ENCODE measurements at regions not wholly inside any gene's neighbourhood (a gene's known extent, or its start where the extent isn't known, plus 50 kb on each side); places are given as distances from the start of the nearest gene placed in this dataset.

DNA sequence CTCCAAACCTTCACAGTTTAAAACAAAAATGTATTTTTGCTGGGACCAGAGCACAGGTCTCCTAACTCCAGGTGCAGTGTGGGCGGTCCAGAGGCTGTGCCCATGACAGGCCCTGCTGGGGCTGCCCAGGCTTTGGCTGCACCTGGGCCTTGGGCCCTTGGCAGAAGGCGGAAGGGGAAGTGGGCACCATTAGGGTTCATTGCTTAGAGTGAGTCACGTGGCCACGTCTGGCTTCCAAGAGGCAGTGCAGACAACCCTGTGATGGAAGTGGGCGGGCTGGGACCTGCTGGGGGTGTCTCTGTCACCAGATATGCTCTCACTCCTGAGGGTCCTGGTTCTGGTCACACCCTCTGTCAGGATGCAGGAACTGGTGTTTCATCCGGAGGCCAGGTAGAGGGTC, 302.2 kb downstream of the QKI start:
- Histone ChIP-seq H2AFZ (no peak overlapping the region), H4K20me1 (ENCODE audit: insufficient read depth, poor library complexity, severe bottlenecking) (no peaks in the 10 kb centered on the region), H3K27ac (no peak overlapping the region), H3K36me3 (replicated peaks; ENCODE audit: insufficient read depth, low read depth) (no peaks in the 10 kb centered on the region), H3K4me2 (no peak overlapping the region), H3K27me3 (no peaks in the 10 kb centered on the region), H3K4me1 (ENCODE audit: insufficient read depth) (no peaks in the 10 kb centered on the region), H3K9me3 (ENCODE audit: low read depth) (no peaks in the 10 kb centered on the region), H3K9me2 (replicated peaks; ENCODE audit: insufficient read depth) (no peaks in the 10 kb centered on the region), H3K4me3 (no peak overlapping the region), H3K79me2 (no peaks in the 10 kb centered on the region)
- 89% methylated on average over 6 of the region's 6 CpGs for WGBS (ENCODE audit: low lambda C conversion rate, missing lambda C conversion rate)
- TF ChIP-seq, protein P1, sequence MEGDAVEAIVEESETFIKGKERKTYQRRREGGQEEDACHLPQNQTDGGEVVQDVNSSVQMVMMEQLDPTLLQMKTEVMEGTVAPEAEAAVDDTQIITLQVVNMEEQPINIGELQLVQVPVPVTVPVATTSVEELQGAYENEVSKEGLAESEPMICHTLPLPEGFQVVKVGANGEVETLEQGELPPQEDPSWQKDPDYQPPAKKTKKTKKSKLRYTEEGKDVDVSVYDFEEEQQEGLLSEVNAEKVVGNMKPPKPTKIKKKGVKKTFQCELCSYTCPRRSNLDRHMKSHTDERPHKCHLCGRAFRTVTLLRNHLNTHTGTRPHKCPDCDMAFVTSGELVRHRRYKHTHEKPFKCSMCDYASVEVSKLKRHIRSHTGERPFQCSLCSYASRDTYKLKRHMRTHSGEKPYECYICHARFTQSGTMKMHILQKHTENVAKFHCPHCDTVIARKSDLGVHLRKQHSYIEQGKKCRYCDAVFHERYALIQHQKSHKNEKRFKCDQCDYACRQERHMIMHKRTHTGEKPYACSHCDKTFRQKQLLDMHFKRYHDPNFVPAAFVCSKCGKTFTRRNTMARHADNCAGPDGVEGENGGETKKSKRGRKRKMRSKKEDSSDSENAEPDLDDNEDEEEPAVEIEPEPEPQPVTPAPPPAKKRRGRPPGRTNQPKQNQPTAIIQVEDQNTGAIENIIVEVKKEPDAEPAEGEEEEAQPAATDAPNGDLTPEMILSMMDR (IDR thresholded peaks at IDR 0.05; ENCODE audit: poor library complexity), result no peak
- no peak for TF ChIP-seq EZH2 (IDR thresholded peaks at IDR 0.05; ENCODE audit: borderline replicate concordance)
- no peak for TF ChIP-seq EZH2phosphoT487 (IDR thresholded peaks at IDR 0.05; ENCODE audit: low read depth, severe bottlenecking, unreplicated experiment)
- DNase-seq (ENCODE audit: low spot score), result no peak

DNA sequence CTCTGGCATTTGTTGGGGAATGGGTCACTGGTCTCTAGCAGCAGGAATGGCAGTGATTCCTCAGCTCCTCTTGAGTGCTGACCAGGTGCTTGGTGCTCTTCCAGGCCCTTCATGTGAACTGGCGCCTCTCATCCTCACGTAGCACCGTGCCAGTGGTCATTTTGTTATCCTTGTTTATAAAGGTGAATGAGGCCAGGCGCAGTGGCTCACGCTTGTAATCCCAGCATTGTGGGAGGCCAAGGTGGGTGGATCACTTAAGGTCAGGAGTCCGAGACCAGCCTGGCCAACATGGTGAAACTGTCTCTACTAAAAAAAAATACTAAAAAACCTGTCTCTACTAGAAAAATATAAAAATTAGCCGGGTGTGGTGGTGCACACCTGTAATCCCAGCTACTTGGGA, 301.3 kb downstream of the QKI start:
- H3K4me1 ChIP-seq (ENCODE audit: insufficient read depth), result no peaks in the 10 kb centered on the region

DNA sequence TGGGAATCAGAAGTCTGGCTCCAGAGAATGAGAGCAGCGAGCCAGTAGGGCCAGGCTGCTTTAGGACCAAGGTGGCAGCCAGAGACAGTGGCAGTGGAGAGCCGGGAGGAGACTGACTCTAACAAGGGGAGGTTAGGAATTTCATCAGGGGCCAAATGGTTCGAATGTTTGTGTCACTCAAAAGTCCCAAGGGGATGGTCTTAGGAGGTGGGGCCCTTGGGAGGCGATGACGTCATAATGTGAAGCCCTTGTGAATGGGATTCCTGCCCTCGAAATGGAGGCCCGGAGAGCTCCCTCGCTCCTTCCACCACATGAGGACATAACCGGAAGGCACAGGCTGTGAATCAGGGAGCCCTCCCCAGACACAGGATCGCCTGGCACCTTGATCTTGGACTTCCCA, 299.7 kb downstream of the QKI start:
- H3K9me2 ChIP-seq (replicated peaks; ENCODE audit: insufficient read depth), result no peaks in the 10 kb centered on the region
- H3K27me3 ChIP-seq, result no peaks in the 10 kb centered on the region
- 92% methylated on average over 10 of the region's 10 CpGs for WGBS (ENCODE audit: low lambda C conversion rate, missing lambda C conversion rate)
- no peaks in the 10 kb centered on the region for H3K4me1 ChIP-seq (ENCODE audit: insufficient read depth)
- H3K9me3 ChIP-seq (ENCODE audit: low read depth), result no peaks in the 10 kb centered on the region
- no peaks in the 10 kb centered on the region for H3K79me2 ChIP-seq
- H3K4me3 ChIP-seq, result no peak overlapping the region
- no peak overlapping the region for H2AFZ ChIP-seq
- no peak overlapping the region for H3K4me2 ChIP-seq
- TF ChIP-seq EZH2phosphoT487 (IDR thresholded peaks at IDR 0.05; ENCODE audit: low read depth, severe bottlenecking, unreplicated experiment) (no peak), EZH2 (IDR thresholded peaks at IDR 0.05; ENCODE audit: borderline replicate concordance) (no peak)
- TF ChIP-seq, protein P1 (IDR thresholded peaks at IDR 0.05; ENCODE audit: poor library complexity), result no peak
- no peaks in the 10 kb centered on the region for H4K20me1 ChIP-seq (ENCODE audit: insufficient read depth, poor library complexity, severe bottlenecking)
- H3K27ac ChIP-seq, result no peak overlapping the region
- H3K36me3 ChIP-seq (replicated peaks; ENCODE audit: insufficient read depth, low read depth), result no peaks in the 10 kb centered on the region
- DNase-seq (ENCODE audit: low spot score), result no peak

More for the DNA sequence above, 301.3 kb downstream of the QKI start:
- WGBS (ENCODE audit: low lambda C conversion rate, missing lambda C conversion rate), result 93% methylated on average over 7 of the region's 7 CpGs
- no peaks in the 10 kb centered on the region for H3K9me3 ChIP-seq (ENCODE audit: low read depth)
- H3K27me3 ChIP-seq, result no peaks in the 10 kb centered on the region
- no peaks in the 10 kb centered on the region for H4K20me1 ChIP-seq (ENCODE audit: insufficient read depth, poor library complexity, severe bottlenecking)
- H3K79me2 ChIP-seq, result no peaks in the 10 kb centered on the region
- no peak overlapping the region for H3K4me3 ChIP-seq
- H2AFZ ChIP-seq, result no peak overlapping the region
- no peaks in the 10 kb centered on the region for H3K9me2 ChIP-seq (replicated peaks; ENCODE audit: insufficient read depth)
- no peak overlapping the region for H3K4me2 ChIP-seq
- no peaks in the 10 kb centered on the region for H3K36me3 ChIP-seq (replicated peaks; ENCODE audit: insufficient read depth, low read depth)
- no peak for DNase-seq (ENCODE audit: low spot score)
- TF ChIP-seq EZH2phosphoT487 (IDR thresholded peaks at IDR 0.05; ENCODE audit: low read depth, severe bottlenecking, unreplicated experiment) (no peak), EZH2 (IDR thresholded peaks at IDR 0.05; ENCODE audit: borderline replicate concordance) (no peak)
- TF ChIP-seq, protein P1 (IDR thresholded peaks at IDR 0.05; ENCODE audit: poor library complexity), result no peak
- no peak overlapping the region for H3K27ac ChIP-seq

DNA sequence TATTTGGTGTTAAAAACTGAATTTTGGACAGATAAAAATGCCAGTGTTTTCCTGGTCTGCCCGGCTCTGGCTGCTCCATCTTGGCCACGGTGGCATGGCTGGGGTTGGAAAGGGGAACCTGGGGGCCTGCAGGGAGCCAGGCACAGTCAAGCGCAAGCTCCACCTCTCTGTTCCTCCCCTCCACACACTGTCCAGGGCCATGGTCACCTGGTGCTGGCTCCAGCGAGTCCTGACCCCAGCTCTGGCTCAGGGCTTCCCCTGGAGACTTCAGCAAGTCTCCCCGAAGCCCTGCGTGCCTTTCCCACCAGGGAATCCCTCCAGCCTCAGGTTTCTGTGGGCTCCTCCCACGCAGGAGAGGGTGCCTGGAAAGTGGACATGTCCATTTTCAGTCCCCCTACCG, 298.5 kb downstream of the QKI start:
- no peaks in the 10 kb centered on the region for H3K27me3 ChIP-seq
- WGBS (ENCODE audit: low lambda C conversion rate, missing lambda C conversion rate), result 96% methylated on average over 7 of the region's 8 CpGs
- TF ChIP-seq, protein P1 (IDR thresholded peaks at IDR 0.05; ENCODE audit: poor library complexity), result no peak
- TF ChIP-seq EZH2phosphoT487 (IDR thresholded peaks at IDR 0.05; ENCODE audit: low read depth, severe bottlenecking, unreplicated experiment), result no peak
- no peaks in the 10 kb centered on the region for H4K20me1 ChIP-seq (ENCODE audit: insufficient read depth, poor library complexity, severe bottlenecking)
- DNase-seq (ENCODE audit: low spot score), result no peak
- H3K36me3 ChIP-seq (replicated peaks; ENCODE audit: insufficient read depth, low read depth), result no peaks in the 10 kb centered on the region
- H3K27ac ChIP-seq, result no peak overlapping the region
- no peak overlapping the region for H3K4me3 ChIP-seq
- H3K79me2 ChIP-seq, result no peaks in the 10 kb centered on the region
- no peaks in the 10 kb centered on the region for H3K9me3 ChIP-seq (ENCODE audit: low read depth)
- no peaks in the 10 kb centered on the region for H3K4me1 ChIP-seq (ENCODE audit: insufficient read depth)
- no peaks in the 10 kb centered on the region for H3K9me2 ChIP-seq (replicated peaks; ENCODE audit: insufficient read depth)
- no peak overlapping the region for H2AFZ ChIP-seq
- H3K4me2 ChIP-seq, result no peak overlapping the region
